Midbrain (tissue), 1 donor: ENCODE measurements at regions not wholly inside any gene's neighbourhood (a gene's known extent, or its start where the extent isn't known, plus 50 kb on each side); places are given as distances from the start of the nearest gene placed in this dataset.
"Not testable (repeated sequence)": the region's sequence is repeated elsewhere in the genome, so short reads cannot be mapped to it uniquely, and the experiment has no call there.

ENCODE experiments used
- DNase-seq: peaks from one replicate; lab custom pipeline; 2025; lab: John Stamatoyannopoulos, UW

- no peak for DNase-seq
Measured at GRCh38 chr4:79266136-79266535, 59.7 kb downstream of the NAA11 start.

- no peak for DNase-seq
Measured at GRCh38 chr4:79259242-79259641, 66.6 kb downstream of the NAA11 start.

- DNase-seq, result no peak
Measured at GRCh38 chr4:79258614-79259176, 67.2 kb downstream of the NAA11 start.

- DNase-seq, result no peak
Measured at GRCh38 chr4:79257953-79258613, 67.8 kb downstream of the NAA11 start.

- DNase-seq, result no peak
Measured at GRCh38 chr4:79255793-79256192, 70.1 kb downstream of the NAA11 start.

GRCh38 chr4:79253924-79254323, 71.9 kb downstream of the NAA11 start:
- DNase-seq, result no peak

- DNase-seq, result no peak
Measured at GRCh38 chr4:79253168-79253567, 72.7 kb downstream of the NAA11 start.

- no peak for DNase-seq
Measured at GRCh38 chr4:79250887-79251286, 75.0 kb downstream of the NAA11 start.

- DNase-seq, result no peak
Measured at GRCh38 chr4:79249881-79250503, 75.9 kb downstream of the NAA11 start.

GRCh38 chr4:79248610-79249009, 77.3 kb downstream of the NAA11 start:
- no peak for DNase-seq

- no peak for DNase-seq
Measured at GRCh38 chr4:79247695-79248394, 78.0 kb downstream of the NAA11 start.

- not testable (repeated sequence) for DNase-seq
Measured at GRCh38 chr4:79245200-79245940, 80.5 kb downstream of the NAA11 start.

- no peak for DNase-seq
Measured at GRCh38 chr4:79241846-79242245, 84.0 kb downstream of the NAA11 start.

GRCh38 chr4:79237851-79238250, 88.0 kb downstream of the NAA11 start:
- DNase-seq, result peak; percentile 11

GRCh38 chr4:79236785-79237184, 89.1 kb downstream of the NAA11 start:
- DNase-seq, result no peak

- no peak for DNase-seq
Measured at GRCh38 chr4:79235095-79235494, 90.8 kb downstream of the NAA11 start.

GRCh38 chr4:79233820-79234219, 92.0 kb downstream of the NAA11 start:
- no peak for DNase-seq

GRCh38 chr4:79232540-79232939, 93.3 kb downstream of the NAA11 start:
- no peak for DNase-seq

GRCh38 chr4:79227860-79228259, 98.0 kb downstream of the NAA11 start:
- DNase-seq, result no peak

GRCh38 chr4:79225360-79225759, 100.5 kb downstream of the NAA11 start:
- no peak for DNase-seq

- DNase-seq, result no peak
Measured at GRCh38 chr4:79224777-79225104, 101.1 kb downstream of the NAA11 start.

GRCh38 chr4:79223993-79224776, 101.7 kb downstream of the NAA11 start:
- DNase-seq, result no peak
